ENCODE measurements at regions not wholly inside any gene's neighbourhood (a gene's known extent, or its start where the extent isn't known, plus 50 kb on each side); places are given as distances from the start of the nearest gene placed in this dataset.

DNA sequence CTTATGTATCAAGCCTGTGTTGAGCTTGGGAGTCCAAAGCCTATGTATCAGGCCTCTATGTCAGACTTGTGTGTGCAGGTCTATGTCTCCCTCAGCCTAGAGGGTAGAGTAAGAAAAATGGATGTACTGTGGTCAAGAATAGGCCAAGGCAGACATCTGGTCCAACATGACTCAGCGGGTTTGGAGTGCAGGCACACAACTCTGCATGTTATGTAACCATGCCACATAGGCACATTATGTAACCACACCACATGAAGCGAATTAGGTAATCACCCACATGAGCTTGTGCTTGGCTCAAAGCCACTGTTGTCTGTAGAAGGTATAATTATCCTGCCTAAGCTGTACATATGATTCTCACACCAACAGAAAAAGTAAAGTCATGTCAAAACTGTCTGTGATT lies 1190.5 kb upstream of the EYS start:
- H3K4me1 ChIP-seq (ENCODE audit: control insufficient read depth, low read depth, low read length): no peaks in the 10 kb centered on the region
- no peak overlapping the region for H3K27ac ChIP-seq (ENCODE audit: low read length)
- H3K9ac ChIP-seq (ENCODE audit: low read length): no peak overlapping the region
- no peaks in the 10 kb centered on the region for H3K27me3 ChIP-seq (ENCODE audit: control insufficient read depth, insufficient read depth, low read length)
- H3K36me3 ChIP-seq (ENCODE audit: control insufficient read depth, low read depth, low read length): no peaks in the 10 kb centered on the region
- no peak overlapping the region for H3K4me3 ChIP-seq (ENCODE audit: low read length)
- peaks cover 13% of the 10 kb centered on the region for H3K9me3 ChIP-seq (ENCODE audit: control insufficient read depth, low read depth, low read length)

- H3K4me1 ChIP-seq (ENCODE audit: control insufficient read depth, low read depth, low read length): no peaks in the 10 kb centered on the region
- no peak overlapping the region for H3K9ac ChIP-seq (ENCODE audit: low read length)
- H3K9me3 ChIP-seq (ENCODE audit: control insufficient read depth, low read depth, low read length): peaks cover 13% of the 10 kb centered on the region
- no peak overlapping the region for H3K4me3 ChIP-seq (ENCODE audit: low read length)
- H3K27me3 ChIP-seq (ENCODE audit: control insufficient read depth, insufficient read depth, low read length): no peaks in the 10 kb centered on the region
- no peak overlapping the region for H3K27ac ChIP-seq (ENCODE audit: low read length)
- no peaks in the 10 kb centered on the region for H3K36me3 ChIP-seq (ENCODE audit: control insufficient read depth, low read depth, low read length)
Observed at GRCh38 chr6:66896415-66896814, 1189.4 kb upstream of the EYS start.

GRCh38 chr6:66883453-66883852 lies 1176.4 kb upstream of the EYS start:
- Histone ChIP-seq H3K27me3 (ENCODE audit: control insufficient read depth, insufficient read depth, low read length) (no peaks in the 10 kb centered on the region), H3K4me3 (ENCODE audit: low read length) (no peak overlapping the region), H3K9ac (ENCODE audit: low read length) (no peak overlapping the region), H3K4me1 (ENCODE audit: control insufficient read depth, low read depth, low read length) (no peaks in the 10 kb centered on the region), H3K27ac (ENCODE audit: low read length) (no peak overlapping the region), H3K36me3 (ENCODE audit: control insufficient read depth, low read depth, low read length) (no peaks in the 10 kb centered on the region), H3K9me3 (ENCODE audit: control insufficient read depth, low read depth, low read length) (peaks cover 33% of the 10 kb centered on the region)

GRCh38 chr6:66866801-66867200 lies 1159.8 kb upstream of the EYS start:
- H3K36me3 ChIP-seq (ENCODE audit: control insufficient read depth, low read depth, low read length): no peaks in the 10 kb centered on the region
- H3K4me3 ChIP-seq (ENCODE audit: low read length): no peak overlapping the region
- no peak overlapping the region for H3K9ac ChIP-seq (ENCODE audit: low read length)
- no peaks in the 10 kb centered on the region for H3K4me1 ChIP-seq (ENCODE audit: control insufficient read depth, low read depth, low read length)
- H3K9me3 ChIP-seq (ENCODE audit: control insufficient read depth, low read depth, low read length): no peaks in the 10 kb centered on the region
- no peaks in the 10 kb centered on the region for H3K27me3 ChIP-seq (ENCODE audit: control insufficient read depth, insufficient read depth, low read length)
- no peak overlapping the region for H3K27ac ChIP-seq (ENCODE audit: low read length)

GRCh38 chr6:66865771-66866170 lies 1158.7 kb upstream of the EYS start:
- Histone ChIP-seq H3K9me3 (ENCODE audit: control insufficient read depth, low read depth, low read length) (no peaks in the 10 kb centered on the region), H3K36me3 (ENCODE audit: control insufficient read depth, low read depth, low read length) (no peaks in the 10 kb centered on the region), H3K9ac (ENCODE audit: low read length) (no peak overlapping the region), H3K4me1 (ENCODE audit: control insufficient read depth, low read depth, low read length) (no peaks in the 10 kb centered on the region), H3K4me3 (ENCODE audit: low read length) (no peak overlapping the region), H3K27me3 (ENCODE audit: control insufficient read depth, insufficient read depth, low read length) (no peaks in the 10 kb centered on the region), H3K27ac (ENCODE audit: low read length) (no peak overlapping the region)

DNA sequence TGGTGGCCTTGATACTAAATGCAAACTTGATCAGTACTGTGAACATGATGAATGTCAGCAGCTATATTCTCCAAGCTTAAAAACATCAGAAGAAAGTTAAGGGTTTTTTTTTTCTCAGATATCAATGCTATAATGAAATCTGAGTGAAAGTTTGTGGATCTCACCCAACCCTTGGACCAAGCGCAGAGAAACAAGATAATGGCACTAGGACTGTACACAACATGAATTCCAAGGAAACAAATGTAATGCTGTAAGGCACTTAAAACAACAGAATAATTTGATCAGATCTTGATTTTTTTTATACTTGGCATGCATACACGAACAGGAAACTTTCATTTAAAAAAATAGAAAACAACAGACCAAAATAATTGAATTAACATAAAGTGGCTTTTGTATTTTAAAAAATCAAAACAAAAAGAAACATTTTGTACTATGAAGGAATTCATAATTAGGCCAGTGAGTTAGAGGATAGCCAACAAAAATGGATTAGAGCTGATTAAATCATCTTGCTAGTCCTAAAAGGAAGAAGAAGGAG lies 1154.0 kb upstream of the EYS start:
- H3K36me3 ChIP-seq (ENCODE audit: control insufficient read depth, low read depth, low read length): no peaks in the 10 kb centered on the region
- no peak overlapping the region for H3K9ac ChIP-seq (ENCODE audit: low read length)

DNA sequence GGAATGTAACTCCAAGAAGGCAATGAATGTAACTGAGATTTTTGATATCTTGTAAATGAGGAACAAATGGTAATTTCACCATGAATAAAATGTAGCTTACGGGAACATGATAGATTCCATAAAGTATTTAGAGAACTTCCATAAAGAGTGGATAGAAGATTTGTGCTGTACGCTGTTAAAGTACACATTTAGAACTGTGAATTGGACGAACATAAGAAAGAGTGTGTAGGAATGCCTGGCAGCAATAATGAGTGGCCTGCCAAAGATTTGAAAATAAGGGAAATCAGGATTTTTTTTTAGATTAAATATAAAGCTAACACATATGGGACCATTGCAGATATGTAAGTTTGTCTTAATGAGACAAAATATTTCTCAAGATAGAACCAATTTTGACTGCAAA lies 1153.3 kb upstream of the EYS start:
- Histone ChIP-seq H3K4me1 (ENCODE audit: control insufficient read depth, low read depth, low read length) (no peaks in the 10 kb centered on the region), H3K9ac (ENCODE audit: low read length) (no peak overlapping the region), H3K27ac (ENCODE audit: low read length) (no peak overlapping the region), H3K27me3 (ENCODE audit: control insufficient read depth, insufficient read depth, low read length) (no peaks in the 10 kb centered on the region), H3K36me3 (ENCODE audit: control insufficient read depth, low read depth, low read length) (no peaks in the 10 kb centered on the region), H3K9me3 (ENCODE audit: control insufficient read depth, low read depth, low read length) (no peaks in the 10 kb centered on the region), H3K4me3 (ENCODE audit: low read length) (no peak overlapping the region)

More for the DNA sequence above, 1154.0 kb upstream of the EYS start:
- Histone ChIP-seq H3K4me1 (ENCODE audit: control insufficient read depth, low read depth, low read length) (no peaks in the 10 kb centered on the region), H3K4me3 (ENCODE audit: low read length) (no peak overlapping the region), H3K27me3 (ENCODE audit: control insufficient read depth, insufficient read depth, low read length) (no peaks in the 10 kb centered on the region), H3K27ac (ENCODE audit: low read length) (no peak overlapping the region), H3K9me3 (ENCODE audit: control insufficient read depth, low read depth, low read length) (no peaks in the 10 kb centered on the region)

- no peaks in the 10 kb centered on the region for H3K9me3 ChIP-seq (ENCODE audit: control insufficient read depth, low read depth, low read length)
- no peaks in the 10 kb centered on the region for H3K36me3 ChIP-seq (ENCODE audit: control insufficient read depth, low read depth, low read length)
- H3K4me3 ChIP-seq (ENCODE audit: low read length): no peak overlapping the region
- no peak overlapping the region for H3K9ac ChIP-seq (ENCODE audit: low read length)
- H3K27ac ChIP-seq (ENCODE audit: low read length): no peak overlapping the region
- H3K27me3 ChIP-seq (ENCODE audit: control insufficient read depth, insufficient read depth, low read length): no peaks in the 10 kb centered on the region
- H3K4me1 ChIP-seq (ENCODE audit: control insufficient read depth, low read depth, low read length): no peaks in the 10 kb centered on the region
Observed at GRCh38 chr6:66858196-66858595, 1151.2 kb upstream of the EYS start.

DNA sequence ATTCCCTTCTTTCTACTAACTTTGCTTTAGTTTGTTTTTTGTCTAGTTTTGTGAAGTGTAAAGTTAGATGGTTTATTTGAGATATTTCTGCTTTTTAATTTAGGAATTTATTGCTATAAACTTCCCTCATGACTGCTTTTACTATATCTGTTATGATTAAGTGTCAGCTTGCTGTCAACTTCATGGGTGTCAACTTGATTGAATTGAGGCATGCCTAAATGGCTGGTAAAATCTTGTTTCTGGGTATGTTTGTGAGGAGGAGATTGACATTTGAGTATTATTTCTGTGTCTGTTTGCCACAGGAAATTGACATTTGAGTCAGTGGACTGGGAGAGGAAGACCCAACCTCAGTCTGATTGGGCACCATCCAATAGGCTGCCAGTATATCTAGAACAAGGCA lies 1147.0 kb upstream of the EYS start:
- Histone ChIP-seq H3K9ac (ENCODE audit: low read length) (no peak overlapping the region), H3K9me3 (ENCODE audit: control insufficient read depth, low read depth, low read length) (no peaks in the 10 kb centered on the region), H3K4me1 (ENCODE audit: control insufficient read depth, low read depth, low read length) (no peaks in the 10 kb centered on the region), H3K36me3 (ENCODE audit: control insufficient read depth, low read depth, low read length) (no peaks in the 10 kb centered on the region), H3K27ac (ENCODE audit: low read length) (no peak overlapping the region), H3K27me3 (ENCODE audit: control insufficient read depth, insufficient read depth, low read length) (no peaks in the 10 kb centered on the region), H3K4me3 (ENCODE audit: low read length) (no peak overlapping the region)

GRCh38 chr6:66851930-66852329 lies 1144.9 kb upstream of the EYS start:
- Histone ChIP-seq H3K9ac (ENCODE audit: low read length) (no peak overlapping the region), H3K27ac (ENCODE audit: low read length) (no peak overlapping the region), H3K27me3 (ENCODE audit: control insufficient read depth, insufficient read depth, low read length) (no peaks in the 10 kb centered on the region), H3K4me1 (ENCODE audit: control insufficient read depth, low read depth, low read length) (no peaks in the 10 kb centered on the region), H3K9me3 (ENCODE audit: control insufficient read depth, low read depth, low read length) (no peaks in the 10 kb centered on the region), H3K36me3 (ENCODE audit: control insufficient read depth, low read depth, low read length) (no peaks in the 10 kb centered on the region), H3K4me3 (ENCODE audit: low read length) (no peak overlapping the region)

- H3K27me3 ChIP-seq (ENCODE audit: control insufficient read depth, insufficient read depth, low read length): no peaks in the 10 kb centered on the region
Observed at GRCh38 chr6:66849843-66850242, 1142.8 kb upstream of the EYS start.

DNA sequence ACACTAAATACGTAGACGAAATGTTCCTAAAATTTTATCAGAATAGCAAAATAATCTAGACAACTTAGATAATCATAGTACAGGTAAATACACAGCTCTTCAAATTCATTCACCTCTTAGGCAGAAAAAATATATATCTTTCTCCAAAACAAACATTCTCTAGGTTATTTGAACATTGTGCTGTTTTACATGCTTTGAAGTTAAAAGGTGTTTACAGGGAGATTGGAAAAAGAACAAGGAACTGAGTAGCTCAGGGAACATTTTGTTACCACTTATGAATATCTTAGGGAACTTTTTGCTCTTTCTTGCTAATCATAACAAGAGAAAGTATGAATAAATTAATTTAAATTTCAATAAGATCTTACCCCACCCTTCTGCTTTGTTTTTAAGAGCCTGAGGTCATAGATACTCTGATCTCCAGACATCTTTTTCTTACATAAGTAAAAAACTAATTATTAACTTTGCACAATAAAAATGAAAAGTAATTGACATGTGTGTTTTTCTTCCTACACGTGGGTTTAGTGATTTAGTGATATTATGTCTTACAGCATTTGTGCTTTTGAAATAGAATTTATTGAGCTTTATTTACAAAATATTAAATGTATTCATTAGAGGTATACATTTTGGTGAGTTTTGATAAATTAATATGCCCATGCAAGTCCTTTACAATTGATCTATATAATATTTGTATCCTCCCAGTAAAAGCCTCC lies 1141.4 kb upstream of the EYS start:
- Histone ChIP-seq H3K27ac (ENCODE audit: low read length) (no peak overlapping the region), H3K36me3 (ENCODE audit: control insufficient read depth, low read depth, low read length) (no peaks in the 10 kb centered on the region), H3K9me3 (ENCODE audit: control insufficient read depth, low read depth, low read length) (no peaks in the 10 kb centered on the region), H3K9ac (ENCODE audit: low read length) (no peak overlapping the region), H3K4me3 (ENCODE audit: low read length) (no peak overlapping the region), H3K4me1 (ENCODE audit: control insufficient read depth, low read depth, low read length) (no peaks in the 10 kb centered on the region), H3K27me3 (ENCODE audit: control insufficient read depth, insufficient read depth, low read length) (no peaks in the 10 kb centered on the region)

More at GRCh38 chr6:66849843-66850242, 1142.8 kb upstream of the EYS start:
- H3K36me3 ChIP-seq (ENCODE audit: control insufficient read depth, low read depth, low read length): no peaks in the 10 kb centered on the region
- no peak overlapping the region for H3K9ac ChIP-seq (ENCODE audit: low read length)
- no peak overlapping the region for H3K4me3 ChIP-seq (ENCODE audit: low read length)
- H3K9me3 ChIP-seq (ENCODE audit: control insufficient read depth, low read depth, low read length): no peaks in the 10 kb centered on the region
- H3K4me1 ChIP-seq (ENCODE audit: control insufficient read depth, low read depth, low read length): no peaks in the 10 kb centered on the region
- no peak overlapping the region for H3K27ac ChIP-seq (ENCODE audit: low read length)

Data from iPS-18a (cell line).